ENCODE measurements at regions not wholly inside any gene's neighbourhood (a gene's known extent, or its start where the extent isn't known, plus 50 kb on each side); places are given as distances from the start of the nearest gene placed in this dataset.

- no peak for DNase-seq
- in situ Hi-C loops (cut with MboI; ENCODE audit: low sequenced_read_pairs in 4 of 4), result loop anchor here in 1 of 4 donors (25.0 kb wide), 1 partner anchor 504 kb away; no protein-coding TSS in a partner anchor
These were observed 137.5 kb upstream of the INPP4B start for GRCh38 chr4:142983589-142983988.

GRCh38 chr4:142984871-142985585 is 138.9 kb upstream of the INPP4B start:
- DNase-seq, result no peak
- in situ Hi-C loops (cut with MboI; ENCODE audit: low sequenced_read_pairs in 4 of 4) (loop anchor here in 1 of 4 donors (25.0 kb wide), 1 partner anchor 502 kb away; no protein-coding TSS in a partner anchor), intact Hi-C loops (cut with DNase I; ENCODE audit: low total_unique reads) (loop anchor here (5.0 kb wide), 1 partner anchor 497 kb away; no protein-coding TSS in a partner anchor)

More at GRCh38 chr4:142983589-142983988, 137.5 kb upstream of the INPP4B start:
- TF ChIP-seq, protein P1, sequence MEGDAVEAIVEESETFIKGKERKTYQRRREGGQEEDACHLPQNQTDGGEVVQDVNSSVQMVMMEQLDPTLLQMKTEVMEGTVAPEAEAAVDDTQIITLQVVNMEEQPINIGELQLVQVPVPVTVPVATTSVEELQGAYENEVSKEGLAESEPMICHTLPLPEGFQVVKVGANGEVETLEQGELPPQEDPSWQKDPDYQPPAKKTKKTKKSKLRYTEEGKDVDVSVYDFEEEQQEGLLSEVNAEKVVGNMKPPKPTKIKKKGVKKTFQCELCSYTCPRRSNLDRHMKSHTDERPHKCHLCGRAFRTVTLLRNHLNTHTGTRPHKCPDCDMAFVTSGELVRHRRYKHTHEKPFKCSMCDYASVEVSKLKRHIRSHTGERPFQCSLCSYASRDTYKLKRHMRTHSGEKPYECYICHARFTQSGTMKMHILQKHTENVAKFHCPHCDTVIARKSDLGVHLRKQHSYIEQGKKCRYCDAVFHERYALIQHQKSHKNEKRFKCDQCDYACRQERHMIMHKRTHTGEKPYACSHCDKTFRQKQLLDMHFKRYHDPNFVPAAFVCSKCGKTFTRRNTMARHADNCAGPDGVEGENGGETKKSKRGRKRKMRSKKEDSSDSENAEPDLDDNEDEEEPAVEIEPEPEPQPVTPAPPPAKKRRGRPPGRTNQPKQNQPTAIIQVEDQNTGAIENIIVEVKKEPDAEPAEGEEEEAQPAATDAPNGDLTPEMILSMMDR (IDR thresholded peaks at IDR 0.05 in 4 of 5, conservative IDR thresholded peaks at IDR 0.05 in 1 of 5), result no peak
- TF ChIP-seq POLR2A (IDR thresholded peaks at IDR 0.05), result no peak
- ATAC-seq, result no peak
- intact Hi-C loops (cut with DNase I; ENCODE audit: low total_unique reads), result no loop called here
- Histone ChIP-seq H3K36me3 (no peaks in the 10 kb centered on the region), H3K27me3 (no peaks in the 10 kb centered on the region), H3K27ac (no peak overlapping the region), H3K9me3 (no peaks in the 10 kb centered on the region), H3K4me1 (no peaks in the 10 kb centered on the region), H3K4me3 (no peak overlapping the region)

GRCh38 chr4:143016171-143016570 is 168.5 kb upstream of the USP38 start:
- TF ChIP-seq POLR2A (IDR thresholded peaks at IDR 0.05), result no peak
- TF ChIP-seq, protein P1 (IDR thresholded peaks at IDR 0.05 in 4 of 5, conservative IDR thresholded peaks at IDR 0.05 in 1 of 5), result no peak
- no peak for DNase-seq
- no peak for ATAC-seq
- H3K27me3 ChIP-seq, result no peaks in the 10 kb centered on the region
- H3K4me3 ChIP-seq, result no peak overlapping the region
- no peak overlapping the region for H3K27ac ChIP-seq
- in situ Hi-C loops (cut with MboI; ENCODE audit: low sequenced_read_pairs in 4 of 4) (no loop called here), intact Hi-C loops (cut with DNase I; ENCODE audit: low total_unique reads) (no loop called here)
- no peaks in the 10 kb centered on the region for H3K4me1 ChIP-seq
- H3K9me3 ChIP-seq, result no peaks in the 10 kb centered on the region
- H3K36me3 ChIP-seq, result no peaks in the 10 kb centered on the region

More at GRCh38 chr4:142984871-142985585, 138.9 kb upstream of the INPP4B start:
- no peak for TF ChIP-seq POLR2A (IDR thresholded peaks at IDR 0.05)
- TF ChIP-seq, protein P1 (IDR thresholded peaks at IDR 0.05 in 4 of 5, conservative IDR thresholded peaks at IDR 0.05 in 1 of 5), result peak in 1 of 5 experiments; percentile 37
- Histone ChIP-seq H3K9me3 (no peaks in the 10 kb centered on the region), H3K4me3 (no peak overlapping the region), H3K27me3 (no peaks in the 10 kb centered on the region), H3K4me1 (no peaks in the 10 kb centered on the region), H3K27ac (no peak overlapping the region), H3K36me3 (no peaks in the 10 kb centered on the region)
- ATAC-seq, result no peak

DNA sequence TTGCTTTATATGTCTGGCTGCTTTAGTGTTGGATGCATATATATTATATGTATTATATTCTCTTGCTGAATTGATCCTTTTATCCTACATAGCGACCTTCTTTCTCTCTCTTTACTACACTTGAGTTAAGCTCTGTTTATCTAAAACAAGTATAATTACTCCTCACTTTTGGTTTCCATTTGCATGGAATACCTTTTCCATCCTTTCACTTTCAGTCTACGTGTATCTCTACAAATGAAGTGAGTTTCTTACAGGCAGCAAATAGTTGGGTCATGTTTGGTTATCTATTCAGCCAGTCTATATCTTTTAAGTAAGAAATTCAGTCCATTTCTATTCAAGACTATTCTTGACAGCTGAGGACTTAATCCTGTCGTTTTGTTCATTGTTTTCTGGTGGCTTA is 167.5 kb upstream of the USP38 start:
- TF ChIP-seq POLR2A (IDR thresholded peaks at IDR 0.05), result no peak
- TF ChIP-seq, protein P1 (IDR thresholded peaks at IDR 0.05 in 4 of 5, conservative IDR thresholded peaks at IDR 0.05 in 1 of 5), result no peak
- DNase-seq (no peak), ATAC-seq (no peak)
- in situ Hi-C loops (cut with MboI; ENCODE audit: low sequenced_read_pairs in 4 of 4) (no loop called here), intact Hi-C loops (cut with DNase I; ENCODE audit: low total_unique reads) (no loop called here)
- Histone ChIP-seq H3K27ac (no peak overlapping the region), H3K9me3 (no peaks in the 10 kb centered on the region), H3K4me3 (no peak overlapping the region), H3K27me3 (no peaks in the 10 kb centered on the region), H3K36me3 (no peaks in the 10 kb centered on the region), H3K4me1 (no peaks in the 10 kb centered on the region)

Measured in gastrocnemius medialis (tissue), 4 donors.